Activated naive CD4-positive, alpha-beta T cell treated with anti-CD3 and anti-CD28 coated beads, Interleukin-2, amount 50 U/mL, for 72 hours (primary cell): ENCODE measurements at regions not wholly inside any gene's neighbourhood (a gene's known extent, or its start where the extent isn't known, plus 50 kb on each side); places are given as distances from the start of the nearest gene placed in this dataset.
"Not testable (repeated sequence)": the region's sequence is repeated elsewhere in the genome, so short reads cannot be mapped to it uniquely, and the experiment has no call there.

Experiments
- ATAC-seq, 2 donors: fragments of 150-1000 bp; cut with Tn5 transposase; 2 replicates each; pipeline ENCODE4 v1.10.0; 2021; ENCODE audit warnings: mild to moderate bottlenecking in 2 of 2, moderate library complexity in 2 of 2
- DNase-seq, 2 donors: peaks; one replicate each; pipeline ENCODE4 v3.0.0; 2021 to 2022; ENCODE audit warnings: low spot score in 2 of 2
- H3K27ac Mint-ChIP-seq, 2 donors: one replicate each; pipeline ENCODE4 v1.8.0; 2022; ENCODE audit warnings: mild to moderate bottlenecking in 2 of 2, mixed read lengths in 2 of 2
- H3K36me3 Mint-ChIP-seq, 2 donors: one replicate each; pipeline ENCODE4 v1.8.0; 2022; ENCODE audit warnings: mixed read lengths in 2 of 2
- H3K9me3 Mint-ChIP-seq, 2 donors: one replicate each; pipeline ENCODE4 v1.8.0; 2022; ENCODE audit warnings: mixed read lengths in 2 of 2

GRCh38 chr1:221871056-221871455, 129.2 kb upstream of the DUSP10 start:
- peaks cover 0 to 5% of the 10 kb centered on the region in 2 donors for H3K36me3 Mint-ChIP-seq
- ATAC-seq (no peak), DNase-seq (no peak)
- peaks cover 4 to 8% of the 10 kb centered on the region in 2 donors for H3K9me3 Mint-ChIP-seq
- H3K27ac Mint-ChIP-seq = no peak overlapping the region

GRCh38 chr1:221869779-221870178, 127.9 kb upstream of the DUSP10 start:
- ATAC-seq (no peak), DNase-seq (no peak)
- Mint-ChIP-seq H3K36me3 (peaks cover 0 to 5% of the 10 kb centered on the region in 2 donors), H3K9me3 (peaks cover 4 to 10% of the 10 kb centered on the region in 2 donors), H3K27ac (no peak overlapping the region)

GRCh38 chr1:221868593-221869303, 126.9 kb upstream of the DUSP10 start:
- Mint-ChIP-seq H3K9me3 (peaks cover 4 to 10% of the 10 kb centered on the region in 2 donors), H3K36me3 (peaks cover 0 to 5% of the 10 kb centered on the region in 2 donors), H3K27ac (no peak overlapping the region)
- no peak for DNase-seq
- no peak for ATAC-seq

DNA sequence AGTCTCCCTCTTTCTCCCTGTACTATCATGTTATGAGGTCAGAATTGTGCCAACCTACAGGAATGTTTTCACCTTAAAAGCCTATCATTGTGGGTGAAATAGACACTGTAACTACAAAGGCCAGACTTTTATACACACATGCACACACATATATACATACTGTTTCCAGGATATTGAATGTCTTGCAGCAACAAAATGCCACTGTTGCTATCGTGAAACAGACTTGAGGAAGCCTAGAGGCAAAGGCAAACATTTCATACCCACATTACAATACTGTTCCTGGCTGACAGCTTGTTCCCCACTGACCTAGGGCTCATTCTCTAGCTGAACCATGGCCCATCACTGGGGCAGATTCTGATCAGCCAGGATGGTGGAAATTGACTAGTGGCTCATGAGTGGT, 125.1 kb upstream of the DUSP10 start:
- no peak overlapping the region for H3K27ac Mint-ChIP-seq
- peaks cover 0 to 5% of the 10 kb centered on the region in 2 donors for H3K36me3 Mint-ChIP-seq
- no peak for ATAC-seq
- H3K9me3 Mint-ChIP-seq = peaks cover 4 to 10% of the 10 kb centered on the region in 2 donors
- DNase-seq = no peak

DNA sequence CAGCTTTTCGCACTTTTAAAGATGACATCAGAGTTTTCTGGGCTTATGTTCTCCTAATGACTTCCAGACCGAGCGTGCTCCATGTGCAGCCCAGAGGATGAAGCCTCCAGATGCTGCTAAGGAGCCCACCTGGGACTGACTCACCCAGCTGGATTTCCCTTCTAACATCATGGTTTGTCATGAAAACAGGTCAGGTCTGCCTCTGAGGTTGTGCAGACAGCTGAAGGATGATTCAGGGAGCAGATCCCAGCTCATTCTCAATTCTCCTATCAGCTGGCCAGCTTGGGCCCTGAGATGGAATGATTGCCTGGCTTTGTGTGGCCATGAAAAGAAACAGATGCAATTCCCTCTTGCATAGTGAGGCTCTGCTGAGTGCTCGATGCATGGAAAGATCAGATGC, 123.9 kb upstream of the DUSP10 start:
- H3K27ac Mint-ChIP-seq = no peak overlapping the region
- peaks cover 0 to 5% of the 10 kb centered on the region in 2 donors for H3K36me3 Mint-ChIP-seq
- ATAC-seq (no peak), DNase-seq (no peak)
- H3K9me3 Mint-ChIP-seq = peaks cover 4 to 10% of the 10 kb centered on the region in 2 donors

DNA sequence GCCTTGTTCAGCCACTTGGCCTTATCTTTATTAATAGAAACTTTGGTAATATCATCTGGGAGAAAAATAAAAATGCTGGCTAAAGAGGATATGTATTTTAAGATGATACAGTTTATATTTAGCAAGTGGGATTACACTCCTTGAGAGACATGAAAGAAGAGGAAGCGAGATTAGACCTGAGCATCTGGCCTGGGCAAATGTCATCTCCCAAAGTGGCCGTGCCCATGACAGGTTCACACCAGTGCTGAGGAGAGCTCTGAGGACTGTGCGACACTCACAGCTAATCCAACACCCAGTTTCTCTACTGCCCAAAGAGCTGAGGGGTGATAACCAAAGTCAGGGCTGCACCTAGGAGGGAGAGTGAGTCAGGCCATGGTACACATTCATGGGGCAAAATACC, 121.7 kb upstream of the DUSP10 start:
- peaks cover 4 to 10% of the 10 kb centered on the region in 2 donors for H3K9me3 Mint-ChIP-seq
- H3K27ac Mint-ChIP-seq = no peak overlapping the region
- H3K36me3 Mint-ChIP-seq = peaks cover 0 to 5% of the 10 kb centered on the region in 2 donors
- DNase-seq = no peak
- ATAC-seq = no peak

DNA sequence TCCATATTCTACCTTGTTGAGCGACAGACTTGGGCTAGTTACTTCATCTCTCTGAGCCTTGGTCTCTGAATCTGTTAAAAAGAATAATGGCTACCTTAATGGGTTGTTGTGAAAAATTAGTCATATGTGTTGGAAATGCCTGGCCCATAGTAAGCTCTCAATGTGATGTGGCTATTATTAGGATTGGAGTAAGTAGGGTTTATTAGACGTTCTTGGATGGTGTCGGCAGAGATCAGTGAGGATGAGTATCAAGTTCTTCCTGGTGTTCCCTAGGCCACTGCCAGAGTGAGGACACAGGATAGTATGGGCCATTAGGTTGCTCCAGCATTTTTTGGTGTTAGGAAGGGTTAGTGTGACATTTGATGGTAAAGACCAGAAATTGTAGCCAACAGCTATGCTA, 121.1 kb upstream of the DUSP10 start:
- ATAC-seq = no peak
- no peak overlapping the region for H3K27ac Mint-ChIP-seq
- peaks cover 4 to 10% of the 10 kb centered on the region in 2 donors for H3K9me3 Mint-ChIP-seq
- no peak for DNase-seq
- peaks cover 0 to 5% of the 10 kb centered on the region in 2 donors for H3K36me3 Mint-ChIP-seq

GRCh38 chr1:221858818-221859611, 117.1 kb upstream of the DUSP10 start:
- Mint-ChIP-seq H3K27ac (no peak overlapping the region), H3K9me3 (no peaks in the 10 kb centered on the region), H3K36me3 (no peaks in the 10 kb centered on the region)
- DNase-seq = no peak
- no peak for ATAC-seq

GRCh38 chr1:221857094-221857444, 115.2 kb upstream of the DUSP10 start:
- not testable (repeated sequence) for DNase-seq, ATAC-seq, H3K9me3 Mint-ChIP-seq, H3K36me3 Mint-ChIP-seq
- H3K27ac Mint-ChIP-seq = peak overlapping the region in 1 of 2 donors; percentile 53

GRCh38 chr1:221856228-221857093, 114.6 kb upstream of the DUSP10 start:
- no peak for DNase-seq

GRCh38 chr1:221855156-221855555, 113.3 kb upstream of the DUSP10 start:
- DNase-seq (no peak), ATAC-seq (no peak)
- Mint-ChIP-seq H3K27ac (no peak overlapping the region), H3K9me3 (no peaks in the 10 kb centered on the region), H3K36me3 (no peaks in the 10 kb centered on the region)

More at GRCh38 chr1:221856228-221857093, 114.6 kb upstream of the DUSP10 start:
- Mint-ChIP-seq H3K9me3 (no peaks in the 10 kb centered on the region), H3K36me3 (no peaks in the 10 kb centered on the region), H3K27ac (peak overlapping the region in 1 of 2 donors; percentile 53)
- peak; percentile 89 to 92 for ATAC-seq

- Mint-ChIP-seq H3K27ac (no peak overlapping the region), H3K9me3 (no peaks in the 10 kb centered on the region), H3K36me3 (no peaks in the 10 kb centered on the region)
- no peak for DNase-seq
- no peak for ATAC-seq
Measured at GRCh38 chr1:221851336-221851735, 109.4 kb upstream of the DUSP10 start.

DNA sequence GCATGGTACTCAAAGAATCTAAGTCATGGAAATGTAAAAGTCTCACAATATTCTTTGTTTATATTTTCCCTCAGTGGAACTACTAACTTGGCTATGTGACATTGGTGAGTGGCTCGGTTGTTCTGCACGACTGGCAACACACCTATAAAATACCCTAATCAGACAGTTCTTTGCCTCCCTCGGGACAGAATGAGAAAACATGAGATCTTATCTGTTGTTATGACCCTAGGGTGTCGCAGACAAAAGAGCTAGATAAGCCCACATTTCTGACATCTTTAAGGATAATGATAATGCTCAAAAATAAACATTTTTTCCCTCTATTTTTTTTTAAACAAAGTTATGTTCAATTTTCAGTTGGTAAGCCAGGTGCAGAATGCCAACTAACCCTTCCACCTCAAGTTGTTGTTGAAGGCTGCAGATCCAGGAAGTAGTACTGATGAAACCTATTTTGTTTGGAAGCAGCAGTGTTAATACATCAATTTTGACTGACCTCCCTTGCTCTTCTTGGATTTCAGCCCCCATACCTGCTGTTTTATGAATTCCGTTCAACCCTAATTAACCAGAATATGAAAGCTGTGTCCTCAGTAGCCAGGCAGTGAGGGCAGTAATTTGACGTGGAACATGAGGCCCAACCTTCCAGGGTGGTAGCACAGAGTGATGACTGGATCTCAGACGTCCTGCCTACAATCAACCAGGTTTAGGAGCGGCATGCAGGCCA, 108.7 kb upstream of the DUSP10 start:
- H3K27ac Mint-ChIP-seq = no peak overlapping the region

DNA sequence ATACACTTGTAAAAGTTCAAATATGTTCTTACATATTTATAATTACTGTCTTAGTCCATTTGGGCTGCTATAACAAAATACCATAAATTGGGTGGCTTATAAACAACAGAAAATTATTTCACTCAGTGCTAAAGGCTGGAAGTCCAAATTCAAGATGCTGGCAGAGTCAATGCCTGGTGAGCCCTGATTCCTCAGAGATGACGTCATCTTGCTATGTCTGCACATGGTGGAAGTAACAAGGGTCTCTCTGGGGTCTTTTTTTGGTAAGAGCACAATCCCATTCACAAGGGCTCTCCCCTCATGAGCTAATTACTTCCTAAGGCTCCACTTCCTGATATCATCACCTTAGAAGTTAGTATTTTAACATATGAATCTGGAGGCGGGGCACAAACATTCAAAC, 108.0 kb upstream of the DUSP10 start:
- no peaks in the 10 kb centered on the region for H3K36me3 Mint-ChIP-seq
- ATAC-seq = no peak
- H3K9me3 Mint-ChIP-seq = no peaks in the 10 kb centered on the region
- H3K27ac Mint-ChIP-seq = no peak overlapping the region
- no peak for DNase-seq

More for the DNA sequence above, 108.7 kb upstream of the DUSP10 start:
- no peaks in the 10 kb centered on the region for H3K36me3 Mint-ChIP-seq
- no peaks in the 10 kb centered on the region for H3K9me3 Mint-ChIP-seq
- no peak for DNase-seq
- ATAC-seq = no peak

DNA sequence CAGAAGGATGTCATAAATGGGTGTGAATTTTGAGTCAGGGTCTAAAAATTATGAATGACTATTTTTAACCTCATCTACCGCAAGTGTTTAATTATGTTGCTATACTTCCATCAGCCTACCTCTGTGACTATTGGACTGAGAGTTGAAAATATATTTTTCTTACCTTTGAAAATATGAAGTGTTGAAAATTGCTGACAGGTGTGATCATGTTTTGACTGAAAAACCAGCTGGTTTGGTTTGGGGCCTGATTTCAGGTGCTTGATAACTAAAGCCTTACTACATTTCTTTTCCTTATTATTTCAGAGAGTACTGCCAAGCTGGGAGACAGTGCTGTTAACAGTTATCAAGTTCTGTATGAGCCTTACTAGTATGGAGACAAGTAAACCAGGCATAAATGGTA, 107.2 kb upstream of the DUSP10 start:
- no peak for ATAC-seq
- no peak overlapping the region for H3K27ac Mint-ChIP-seq

GRCh38 chr1:221847676-221848075, 105.8 kb upstream of the DUSP10 start:
- Mint-ChIP-seq H3K9me3 (no peaks in the 10 kb centered on the region), H3K36me3 (no peaks in the 10 kb centered on the region), H3K27ac (no peak overlapping the region)
- no peak for ATAC-seq
- DNase-seq = no peak

More for the DNA sequence above, 107.2 kb upstream of the DUSP10 start:
- Mint-ChIP-seq H3K9me3 (no peaks in the 10 kb centered on the region), H3K36me3 (no peaks in the 10 kb centered on the region)
- DNase-seq = no peak
